ENCODE measurements at regions not wholly inside any gene's neighbourhood (a gene's known extent, or its start where the extent isn't known, plus 50 kb on each side); places are given as distances from the start of the nearest gene placed in this dataset.

DNA sequence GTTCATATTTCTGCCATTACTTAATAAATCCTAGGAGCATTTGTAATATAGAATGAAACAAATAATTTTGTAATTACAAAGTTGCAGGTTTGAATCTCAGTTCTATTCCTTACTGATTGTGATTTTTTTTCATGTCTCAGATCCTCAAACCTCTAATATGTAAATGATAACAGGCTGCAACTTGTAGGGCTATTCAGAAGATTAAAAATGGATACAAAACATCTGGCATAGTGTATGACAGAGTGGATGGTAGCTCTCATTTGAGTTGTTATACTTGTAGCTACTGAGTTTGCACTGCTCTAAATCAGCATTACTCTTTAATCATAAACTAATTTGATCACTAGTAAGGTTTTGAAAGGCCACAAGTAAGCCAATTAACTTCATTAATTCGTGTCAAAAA is 406.3 kb upstream of the MGAT4C start:
- Histone ChIP-seq H3K36me3 (ENCODE audit: insufficient read depth, low read length) (no peaks in the 10 kb centered on the region), H3K4me1 (ENCODE audit: insufficient read depth, low read length) (no peaks in the 10 kb centered on the region), H3K9me3 (ENCODE audit: control insufficient read depth, insufficient read depth, low read length) (no peaks in the 10 kb centered on the region), H3K9ac (ENCODE audit: low read depth, low read length) (no peak overlapping the region)

DNA sequence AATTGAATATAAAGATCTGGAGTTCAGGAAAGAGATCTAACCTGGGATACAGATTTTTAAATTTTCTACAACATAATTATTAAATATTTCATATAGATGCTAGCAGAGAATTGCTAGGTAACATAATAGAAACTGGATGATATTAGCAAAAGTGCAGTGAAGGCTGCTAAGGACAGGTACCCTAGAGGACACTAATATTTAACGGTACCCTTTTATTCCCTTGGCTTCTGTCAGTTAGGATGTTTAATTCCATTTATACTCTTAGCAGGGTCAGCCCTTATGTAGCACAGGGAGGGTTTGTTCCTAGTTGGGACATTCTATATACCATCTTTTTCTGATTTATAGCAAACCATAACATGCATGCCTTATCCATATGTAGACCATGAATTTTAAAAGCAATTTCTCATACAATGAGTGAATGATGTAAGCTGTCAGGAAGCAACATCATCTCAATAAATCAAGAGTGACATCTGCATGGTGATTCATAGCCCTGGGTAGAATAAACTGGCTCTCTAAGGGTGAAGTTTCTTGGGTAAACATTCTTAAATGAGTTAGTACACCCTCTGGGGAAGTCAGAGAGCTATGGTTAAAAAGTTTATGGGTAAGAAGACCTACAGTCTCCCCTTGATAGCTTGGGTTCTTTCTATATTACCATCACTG is 404.4 kb upstream of the MGAT4C start:
- no peaks in the 10 kb centered on the region for H3K4me1 ChIP-seq (ENCODE audit: insufficient read depth, low read length)
- H3K36me3 ChIP-seq (ENCODE audit: insufficient read depth, low read length), result no peaks in the 10 kb centered on the region
- H3K9me3 ChIP-seq (ENCODE audit: control insufficient read depth, insufficient read depth, low read length), result no peaks in the 10 kb centered on the region
- no peak overlapping the region for H3K9ac ChIP-seq (ENCODE audit: low read depth, low read length)

DNA sequence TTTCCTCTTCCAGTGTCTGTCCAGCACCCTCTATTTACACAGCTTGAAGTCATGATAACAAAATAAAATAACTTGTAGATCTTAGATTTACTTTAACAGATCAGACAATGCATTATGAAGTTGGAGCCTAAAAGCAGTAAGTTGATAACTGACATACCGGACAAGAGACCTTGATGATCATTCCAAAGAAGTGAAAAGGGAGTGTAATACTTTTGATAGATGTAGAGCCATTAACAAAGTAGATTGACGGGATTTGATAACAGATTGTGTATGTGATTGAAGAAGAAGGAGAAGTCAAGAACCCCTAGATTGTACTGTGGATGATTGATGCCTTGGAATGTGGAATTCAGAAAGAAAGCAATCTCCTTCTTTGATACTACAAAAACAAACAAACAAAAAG is 403.8 kb upstream of the MGAT4C start:
- Histone ChIP-seq H3K36me3 (ENCODE audit: insufficient read depth, low read length) (no peaks in the 10 kb centered on the region), H3K9me3 (ENCODE audit: control insufficient read depth, insufficient read depth, low read length) (no peaks in the 10 kb centered on the region), H3K9ac (ENCODE audit: low read depth, low read length) (no peak overlapping the region), H3K4me1 (ENCODE audit: insufficient read depth, low read length) (no peaks in the 10 kb centered on the region)

DNA sequence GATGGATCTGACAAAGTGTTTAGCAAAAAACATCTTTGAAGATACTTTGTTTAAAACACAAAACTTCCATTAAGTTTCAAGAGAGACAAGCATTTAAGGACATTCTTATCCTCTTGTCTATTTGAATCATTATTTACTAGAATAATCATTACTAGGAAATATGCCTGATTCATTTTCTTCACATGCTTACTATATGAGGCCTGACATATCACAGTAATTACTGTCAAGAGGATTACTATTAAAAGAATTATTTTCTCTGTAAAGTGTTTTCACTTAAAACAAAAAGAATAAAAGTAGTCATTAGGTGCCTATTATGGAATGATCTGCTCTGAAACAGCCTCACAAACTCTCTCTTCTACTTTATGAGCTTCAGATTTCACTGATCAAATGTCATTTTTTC is 402.1 kb upstream of the MGAT4C start:
- no peak overlapping the region for H3K9ac ChIP-seq (ENCODE audit: low read depth, low read length)
- H3K36me3 ChIP-seq (ENCODE audit: insufficient read depth, low read length), result no peaks in the 10 kb centered on the region
- no peaks in the 10 kb centered on the region for H3K9me3 ChIP-seq (ENCODE audit: control insufficient read depth, insufficient read depth, low read length)
- no peaks in the 10 kb centered on the region for H3K4me1 ChIP-seq (ENCODE audit: insufficient read depth, low read length)

DNA sequence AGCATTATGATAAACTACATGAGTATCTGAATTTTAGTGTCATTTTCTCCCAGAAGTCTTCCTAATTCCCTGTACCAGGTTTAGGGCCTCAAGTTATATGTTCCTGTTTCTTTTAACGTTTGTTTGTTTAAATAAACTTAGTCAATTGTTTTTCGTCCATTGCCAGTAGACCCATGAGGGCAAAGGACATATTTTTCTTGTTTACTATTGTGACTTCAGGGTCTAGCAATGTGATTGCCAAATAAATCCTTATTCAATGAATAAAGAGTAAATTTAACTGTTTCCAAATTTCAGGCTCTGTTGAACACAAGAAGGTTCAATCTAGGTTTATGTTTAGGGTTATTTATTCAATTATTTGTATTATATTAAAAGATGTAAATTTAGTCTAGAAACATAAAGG is 391.6 kb upstream of the MGAT4C start:
- H3K36me3 ChIP-seq (ENCODE audit: insufficient read depth, low read length), result no peaks in the 10 kb centered on the region
- H3K4me1 ChIP-seq (ENCODE audit: insufficient read depth, low read length), result no peaks in the 10 kb centered on the region
- H3K9me3 ChIP-seq (ENCODE audit: control insufficient read depth, insufficient read depth, low read length), result no peaks in the 10 kb centered on the region
- H3K9ac ChIP-seq (ENCODE audit: low read depth, low read length), result no peak overlapping the region

DNA sequence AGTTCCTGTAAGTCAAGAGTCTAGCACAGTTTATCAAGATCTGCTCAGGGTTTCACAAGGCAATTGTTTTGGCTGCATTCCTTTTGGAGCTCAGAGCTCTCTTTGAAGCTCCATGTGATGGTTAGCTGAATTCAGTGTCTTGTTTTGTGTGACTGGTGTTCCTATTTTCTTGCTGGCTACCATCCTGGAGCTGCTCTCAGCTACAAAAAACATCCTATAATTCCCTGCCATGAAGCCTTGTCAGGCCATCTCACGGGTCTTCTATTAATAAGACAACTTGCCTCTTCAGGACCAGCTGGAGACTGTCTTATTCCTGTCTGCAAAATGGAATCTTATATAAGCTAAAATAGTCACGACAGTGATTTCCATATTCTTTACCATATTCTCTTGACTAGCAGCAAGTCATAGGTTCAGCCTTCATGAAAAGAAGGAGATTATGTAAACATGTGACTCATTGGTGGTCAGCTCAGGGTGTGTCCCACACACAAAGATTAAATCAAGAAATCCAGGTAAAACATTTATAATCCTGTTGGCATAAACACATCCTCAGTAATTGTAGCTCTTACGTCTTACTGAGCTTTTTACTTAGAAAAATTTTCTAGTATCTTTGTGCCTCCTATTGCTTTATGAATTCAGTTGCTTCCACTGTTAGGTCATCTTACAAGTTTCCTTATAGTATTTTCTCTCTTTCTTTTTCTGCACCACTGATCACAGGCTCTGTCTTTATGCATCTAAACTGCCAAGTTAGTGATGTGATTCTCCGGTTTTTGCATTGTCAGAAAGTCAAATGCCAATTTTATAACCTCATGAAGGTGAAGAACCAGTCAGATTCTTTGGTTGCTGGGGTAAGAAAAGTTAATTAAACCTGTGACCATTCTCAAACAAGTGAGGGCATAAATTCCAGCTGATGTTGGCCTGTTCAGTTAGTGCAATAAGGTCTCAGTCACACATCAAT is 378.5 kb upstream of the MGAT4C start:
- no peak overlapping the region for H3K9ac ChIP-seq (ENCODE audit: low read depth, low read length)
- H3K36me3 ChIP-seq (ENCODE audit: insufficient read depth, low read length), result no peaks in the 10 kb centered on the region
- no peaks in the 10 kb centered on the region for H3K4me1 ChIP-seq (ENCODE audit: insufficient read depth, low read length)
- H3K9me3 ChIP-seq (ENCODE audit: control insufficient read depth, insufficient read depth, low read length), result no peaks in the 10 kb centered on the region

DNA sequence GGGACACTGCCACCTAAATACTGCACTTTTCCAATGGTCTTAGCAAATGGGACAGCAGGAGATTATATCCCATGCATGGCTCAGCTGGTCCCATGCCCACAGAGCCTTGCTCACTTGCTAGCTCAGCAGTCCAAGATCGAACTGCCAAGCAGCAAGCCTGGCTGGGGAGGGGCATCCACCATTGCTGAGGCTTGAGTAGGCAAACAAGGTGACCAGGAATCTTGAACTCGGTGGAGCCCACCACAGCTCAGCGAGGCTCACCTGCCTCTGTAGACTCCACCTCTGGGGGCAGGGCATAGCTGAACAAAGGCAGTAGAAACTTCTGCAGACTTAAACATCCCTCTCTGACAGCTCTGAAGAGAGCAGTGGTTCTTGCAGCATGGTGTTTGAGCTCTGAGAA is 370.8 kb upstream of the MGAT4C start:
- peaks cover 11% of the 10 kb centered on the region for H3K9me3 ChIP-seq (ENCODE audit: control insufficient read depth, insufficient read depth, low read length)
- H3K4me1 ChIP-seq (ENCODE audit: insufficient read depth, low read length), result no peaks in the 10 kb centered on the region
- H3K9ac ChIP-seq (ENCODE audit: low read depth, low read length), result no peak overlapping the region
- no peaks in the 10 kb centered on the region for H3K36me3 ChIP-seq (ENCODE audit: insufficient read depth, low read length)

DNA sequence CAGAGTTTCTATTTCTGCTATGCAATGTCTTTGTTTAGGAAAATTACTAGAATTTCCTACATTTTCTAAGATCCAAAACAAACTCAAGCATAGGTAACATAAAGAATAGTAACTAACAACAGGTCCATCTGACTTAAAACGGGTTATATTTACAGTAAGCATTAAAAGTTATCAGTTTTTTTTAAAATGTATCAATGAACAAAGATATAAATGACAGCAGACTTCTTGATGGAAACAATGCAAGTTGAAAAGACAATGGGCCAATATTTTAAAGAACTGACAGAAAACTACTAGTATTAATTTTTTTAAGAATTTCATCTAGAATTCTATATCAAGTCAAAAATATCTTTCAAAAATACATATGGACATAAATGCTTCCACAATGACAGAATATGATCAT is 367.1 kb upstream of the MGAT4C start:
- Histone ChIP-seq H3K4me1 (ENCODE audit: insufficient read depth, low read length) (no peaks in the 10 kb centered on the region), H3K9me3 (ENCODE audit: control insufficient read depth, insufficient read depth, low read length) (peaks cover 11% of the 10 kb centered on the region), H3K9ac (ENCODE audit: low read depth, low read length) (no peak overlapping the region), H3K36me3 (ENCODE audit: insufficient read depth, low read length) (no peaks in the 10 kb centered on the region)

DNA sequence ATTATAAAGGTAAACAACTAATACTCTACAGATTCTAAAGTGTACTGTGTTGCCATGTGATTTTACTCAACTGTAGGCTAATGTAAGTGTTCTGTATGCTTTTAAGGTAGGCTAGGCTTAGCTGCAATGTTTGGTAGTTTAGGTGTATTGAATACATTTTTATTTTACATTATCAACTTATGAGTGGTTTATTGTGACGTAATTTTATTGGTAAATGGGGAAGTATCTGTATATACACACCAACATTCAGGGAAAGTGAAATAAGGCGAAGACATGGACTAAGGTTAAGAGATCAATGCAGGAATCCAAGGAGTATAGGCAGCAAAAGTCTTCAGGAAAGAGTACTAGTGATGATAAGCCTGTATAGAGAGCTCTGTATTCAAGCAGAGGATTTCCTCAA is 365.8 kb upstream of the MGAT4C start:
- peaks cover 11% of the 10 kb centered on the region for H3K9me3 ChIP-seq (ENCODE audit: control insufficient read depth, insufficient read depth, low read length)
- no peak overlapping the region for H3K9ac ChIP-seq (ENCODE audit: low read depth, low read length)
- no peaks in the 10 kb centered on the region for H3K4me1 ChIP-seq (ENCODE audit: insufficient read depth, low read length)
- no peaks in the 10 kb centered on the region for H3K36me3 ChIP-seq (ENCODE audit: insufficient read depth, low read length)

DNA sequence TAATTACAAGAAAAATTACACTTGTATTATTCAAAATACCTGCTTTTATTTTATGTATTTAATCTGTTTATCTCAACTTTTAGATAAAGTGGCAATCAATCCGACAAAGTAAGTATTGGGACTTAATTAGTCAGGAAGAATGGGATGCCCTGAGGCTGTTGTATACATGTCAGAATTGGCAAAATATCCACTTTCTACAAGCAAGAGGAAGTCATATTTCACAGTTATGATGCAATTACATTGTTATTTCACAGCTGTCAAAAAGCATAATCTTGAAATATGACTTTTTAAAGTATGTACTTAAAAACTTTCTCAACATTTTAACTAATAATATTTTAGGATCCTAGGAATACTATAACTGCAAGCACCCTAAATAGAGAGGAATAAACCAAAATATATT is 357.1 kb upstream of the MGAT4C start:
- no peaks in the 10 kb centered on the region for H3K4me1 ChIP-seq (ENCODE audit: insufficient read depth, low read length)
- H3K36me3 ChIP-seq (ENCODE audit: insufficient read depth, low read length), result no peaks in the 10 kb centered on the region
- no peak overlapping the region for H3K9ac ChIP-seq (ENCODE audit: low read depth, low read length)
- no peaks in the 10 kb centered on the region for H3K9me3 ChIP-seq (ENCODE audit: control insufficient read depth, insufficient read depth, low read length)

DNA sequence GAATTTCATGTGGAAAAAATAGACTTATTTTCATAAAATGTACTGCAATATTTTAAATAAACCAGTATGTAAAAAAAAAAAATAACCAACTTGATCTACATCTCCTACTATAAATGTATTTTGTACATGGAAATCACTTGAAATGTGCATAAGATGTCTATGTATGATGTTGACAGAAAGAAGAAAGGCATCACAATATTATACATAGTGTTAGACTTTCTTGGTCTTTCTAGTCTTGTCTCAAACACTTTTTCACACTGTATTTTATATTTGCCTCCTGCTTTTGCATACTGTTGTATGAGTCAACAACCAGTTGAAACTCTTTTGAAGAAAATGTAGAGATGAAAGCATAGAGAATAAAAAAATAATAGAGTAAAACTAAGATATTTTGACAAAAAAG is 352.4 kb upstream of the MGAT4C start:
- no peak overlapping the region for H3K9ac ChIP-seq (ENCODE audit: low read depth, low read length)
- no peaks in the 10 kb centered on the region for H3K9me3 ChIP-seq (ENCODE audit: control insufficient read depth, insufficient read depth, low read length)
- no peaks in the 10 kb centered on the region for H3K36me3 ChIP-seq (ENCODE audit: insufficient read depth, low read length)
- H3K4me1 ChIP-seq (ENCODE audit: insufficient read depth, low read length), result no peaks in the 10 kb centered on the region

DNA sequence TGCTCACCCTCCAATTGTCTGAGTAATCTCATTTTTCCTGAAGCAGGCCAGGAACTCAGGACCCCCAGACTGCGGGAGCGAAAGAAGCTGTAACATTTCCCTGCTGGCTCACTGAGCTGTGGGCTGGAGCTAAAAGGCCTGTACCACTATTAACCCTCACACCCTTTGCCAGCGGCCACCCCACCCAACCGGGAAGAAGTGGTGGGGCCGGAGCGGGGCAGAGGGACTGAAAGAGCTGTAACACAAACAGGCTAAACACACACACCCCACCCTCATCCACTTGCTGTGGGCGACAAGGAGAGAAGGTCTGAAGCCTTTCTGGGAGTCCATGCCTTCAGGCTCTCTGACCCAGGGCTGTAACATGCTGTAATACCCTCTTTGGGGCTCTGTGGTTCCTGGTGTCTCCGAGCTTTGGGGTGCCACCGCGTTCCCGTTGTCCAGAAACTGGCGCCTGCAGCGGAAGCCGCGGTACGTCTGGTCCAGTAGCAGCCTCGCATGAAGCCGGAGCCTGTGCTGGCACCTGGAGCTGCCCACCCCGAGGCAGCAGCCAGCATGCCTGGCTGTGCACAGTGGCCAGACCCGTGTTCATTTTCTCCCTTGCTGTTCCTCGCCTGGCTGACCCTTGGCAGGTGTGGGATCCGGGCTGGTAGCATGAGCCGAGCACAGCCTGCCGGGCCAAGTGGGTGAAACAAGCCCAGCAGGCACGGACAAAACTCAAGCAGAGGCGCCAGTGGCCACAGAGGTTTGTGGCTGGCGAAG is 345.5 kb upstream of the MGAT4C start:
- Histone ChIP-seq H3K4me1 (ENCODE audit: insufficient read depth, low read length) (no peaks in the 10 kb centered on the region), H3K9me3 (ENCODE audit: control insufficient read depth, insufficient read depth, low read length) (no peaks in the 10 kb centered on the region), H3K36me3 (ENCODE audit: insufficient read depth, low read length) (no peaks in the 10 kb centered on the region), H3K9ac (ENCODE audit: low read depth, low read length) (no peak overlapping the region)

DNA sequence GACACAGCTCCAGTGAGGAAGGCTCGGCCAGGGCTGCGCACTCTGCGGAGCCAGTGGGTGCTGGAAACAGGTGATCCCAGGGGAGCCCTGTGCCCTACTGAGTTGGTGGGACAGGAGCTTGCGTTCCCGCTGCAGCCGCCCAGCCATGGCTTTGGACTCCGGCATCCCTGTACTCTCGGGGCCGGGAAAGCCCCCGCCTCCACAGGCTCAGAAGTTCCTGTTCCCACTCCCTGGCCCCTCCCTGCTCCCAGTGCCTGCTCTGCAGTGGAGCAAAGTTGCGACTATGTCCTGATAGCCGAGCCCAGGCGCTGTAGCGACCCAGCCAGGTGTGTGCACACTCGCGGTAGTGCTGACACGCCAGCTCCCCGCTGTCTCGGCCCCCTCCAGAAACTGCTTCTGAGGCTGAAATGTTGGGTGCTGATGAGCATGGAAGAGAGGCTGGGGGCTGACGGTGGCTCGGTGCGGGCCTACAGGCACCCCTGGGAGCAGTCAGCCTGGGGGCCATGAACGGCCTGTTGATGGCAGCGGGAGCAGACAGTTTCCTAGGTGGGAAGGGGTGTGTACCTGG is 344.6 kb upstream of the MGAT4C start:
- H3K36me3 ChIP-seq (ENCODE audit: insufficient read depth, low read length), result no peaks in the 10 kb centered on the region
- no peaks in the 10 kb centered on the region for H3K9me3 ChIP-seq (ENCODE audit: control insufficient read depth, insufficient read depth, low read length)
- H3K9ac ChIP-seq (ENCODE audit: low read depth, low read length), result no peak overlapping the region
- H3K4me1 ChIP-seq (ENCODE audit: insufficient read depth, low read length), result no peaks in the 10 kb centered on the region

DNA sequence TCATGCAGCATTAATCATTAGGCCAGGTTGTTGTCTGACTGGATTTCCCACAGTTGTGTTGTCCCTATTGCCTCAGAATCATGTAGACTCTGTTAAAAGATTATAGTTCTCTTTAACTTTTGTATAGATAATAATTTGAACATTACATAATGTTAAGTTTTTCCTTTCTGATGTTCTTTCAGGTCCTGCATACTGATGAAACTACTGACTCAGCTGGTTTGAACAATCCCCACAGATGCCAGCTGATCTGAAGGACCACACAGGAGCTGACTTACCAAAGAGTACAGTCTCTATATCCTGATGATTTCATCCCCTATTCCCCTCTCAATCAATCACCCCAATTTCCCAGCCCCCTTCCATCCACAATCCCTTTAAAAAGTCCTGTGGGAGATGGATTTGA is 341.2 kb upstream of the MGAT4C start:
- Histone ChIP-seq H3K4me1 (ENCODE audit: insufficient read depth, low read length) (no peaks in the 10 kb centered on the region), H3K9ac (ENCODE audit: low read depth, low read length) (no peak overlapping the region), H3K9me3 (ENCODE audit: control insufficient read depth, insufficient read depth, low read length) (no peaks in the 10 kb centered on the region), H3K36me3 (ENCODE audit: insufficient read depth, low read length) (no peaks in the 10 kb centered on the region)

Data from ES-I3 (cell line).